ENCODE measurements at regions not wholly inside any gene's neighbourhood (a gene's known extent, or its start where the extent isn't known, plus 50 kb on each side); places are given as distances from the start of the nearest gene placed in this dataset.
"Not testable (repeated sequence)": the region's sequence is repeated elsewhere in the genome, so short reads cannot be mapped to it uniquely, and the experiment has no call there.

DNA sequence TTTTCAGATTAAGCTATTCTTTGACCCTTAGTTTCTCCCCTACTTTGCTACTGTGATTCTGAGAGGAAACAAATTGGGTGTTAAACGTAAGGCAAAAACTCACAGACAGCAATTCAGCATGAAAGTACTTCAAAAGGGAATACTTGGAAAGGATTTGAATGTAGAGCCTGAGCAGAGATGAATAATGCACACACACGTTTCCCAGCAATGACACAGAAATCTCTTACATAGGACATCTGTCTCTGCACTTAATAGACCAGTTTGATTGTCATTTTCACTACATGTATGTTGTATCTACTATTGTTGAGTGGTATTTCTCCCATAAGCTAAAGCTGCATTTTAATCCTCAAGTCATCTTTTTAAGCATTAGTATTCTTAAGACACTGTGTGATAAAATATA lies 166.1 kb upstream of the TEX13C start:
- Histone ChIP-seq H3K27ac (no peak overlapping the region), H3K9me2 (ENCODE audit: insufficient read depth) (no peaks in the 10 kb centered on the region), H3K4me3 (no peak overlapping the region), H3K4me1 (ENCODE audit: insufficient read depth) (no peaks in the 10 kb centered on the region), H2AFZ (no peak overlapping the region), H3K36me3 (ENCODE audit: low read depth) (no peaks in the 10 kb centered on the region), H3K79me2 (ENCODE audit: insufficient read depth) (no peaks in the 10 kb centered on the region), H3K4me2 (ENCODE audit: unreplicated experiment) (no peak overlapping the region), H3K27me3 (replicated peaks; ENCODE audit: insufficient read depth) (no peaks in the 10 kb centered on the region), H3K9me3 (ENCODE audit: low read depth) (no peaks in the 10 kb centered on the region), H3K9ac (no peak overlapping the region), H4K20me1 (ENCODE audit: insufficient read depth) (no peaks in the 10 kb centered on the region), H3F3A (ENCODE audit: insufficient read depth) (no peaks in the 10 kb centered on the region)
- in situ Hi-C loops (cut with MboI): no loop called here
- TF ChIP-seq EZH2 (IDR thresholded peaks at IDR 0.05; ENCODE audit: insufficient read depth, poor library complexity, severe bottlenecking): no peak
- DNase-seq: no peak
- 0% methylated on average over 2 of the region's 2 CpGs for WGBS, 2 experiments (ENCODE audit: low coverage in 1 of 2, low lambda C conversion rate in 2 of 2, missing lambda C conversion rate in 2 of 2)

DNA sequence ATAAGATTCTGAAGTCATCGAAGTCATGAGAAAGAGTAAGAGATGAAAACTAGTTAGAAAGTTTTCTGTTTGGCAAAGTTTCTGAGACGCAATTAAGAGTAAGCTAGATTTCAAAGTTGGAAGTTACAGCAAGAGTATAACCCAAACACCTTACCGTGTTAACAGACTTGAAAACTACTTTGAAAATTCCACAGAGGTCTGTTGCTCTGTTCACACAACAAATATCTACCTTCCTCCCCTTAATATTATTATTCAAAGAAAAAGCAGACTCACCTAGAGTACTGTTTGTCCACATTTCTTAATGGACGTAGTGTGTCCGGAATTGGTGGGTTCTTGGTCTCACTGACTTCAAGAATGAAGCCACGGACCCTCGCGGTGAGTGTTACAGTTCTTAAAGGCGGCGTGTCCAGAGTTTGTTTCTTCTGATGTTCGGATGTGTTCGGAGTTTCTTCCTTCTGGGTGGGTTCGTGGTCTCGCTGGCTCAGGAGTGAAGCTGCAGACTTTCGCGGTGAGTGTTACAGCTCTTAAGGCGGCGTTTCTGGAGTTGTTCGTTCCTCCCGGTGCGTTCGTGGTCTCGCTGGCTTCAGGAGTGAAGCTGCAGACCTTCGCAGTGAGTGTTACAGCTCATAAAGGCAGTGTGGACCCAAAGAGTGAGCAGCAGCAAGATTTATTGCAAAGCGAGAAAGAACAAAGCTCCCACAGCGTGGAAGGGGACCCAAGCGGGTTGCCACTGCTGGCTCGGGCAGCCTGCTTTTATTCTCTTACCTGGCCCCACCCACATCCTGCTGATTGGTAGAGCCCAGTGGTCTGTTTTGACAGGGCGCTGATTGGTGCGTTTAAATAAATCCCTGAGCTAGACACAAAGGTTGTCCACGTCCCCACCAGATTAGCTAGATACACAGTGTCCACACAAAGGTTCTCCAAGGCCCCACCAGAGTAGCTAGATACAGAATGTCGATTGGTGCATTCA lies 165.1 kb upstream of the TEX13C start:
- H3K9me3 ChIP-seq (ENCODE audit: low read depth); DNase-seq; H3K27ac ChIP-seq; H3K4me3 ChIP-seq; H3K9me2 ChIP-seq (ENCODE audit: insufficient read depth); H3F3A ChIP-seq (ENCODE audit: insufficient read depth); H3K9ac ChIP-seq; H3K36me3 ChIP-seq (ENCODE audit: low read depth); H3K79me2 ChIP-seq (ENCODE audit: insufficient read depth); H4K20me1 ChIP-seq (ENCODE audit: insufficient read depth); H3K4me1 ChIP-seq (ENCODE audit: insufficient read depth); H3K4me2 ChIP-seq (ENCODE audit: unreplicated experiment); H3K27me3 ChIP-seq (replicated peaks; ENCODE audit: insufficient read depth); H2AFZ ChIP-seq; in situ Hi-C loops (cut with MboI): not testable (repeated sequence)
- WGBS, 2 experiments (ENCODE audit: low coverage in 1 of 2, low lambda C conversion rate in 2 of 2, missing lambda C conversion rate in 2 of 2): 60 to 65% methylated on average over 12 to 24 of the region's 32 CpGs

DNA sequence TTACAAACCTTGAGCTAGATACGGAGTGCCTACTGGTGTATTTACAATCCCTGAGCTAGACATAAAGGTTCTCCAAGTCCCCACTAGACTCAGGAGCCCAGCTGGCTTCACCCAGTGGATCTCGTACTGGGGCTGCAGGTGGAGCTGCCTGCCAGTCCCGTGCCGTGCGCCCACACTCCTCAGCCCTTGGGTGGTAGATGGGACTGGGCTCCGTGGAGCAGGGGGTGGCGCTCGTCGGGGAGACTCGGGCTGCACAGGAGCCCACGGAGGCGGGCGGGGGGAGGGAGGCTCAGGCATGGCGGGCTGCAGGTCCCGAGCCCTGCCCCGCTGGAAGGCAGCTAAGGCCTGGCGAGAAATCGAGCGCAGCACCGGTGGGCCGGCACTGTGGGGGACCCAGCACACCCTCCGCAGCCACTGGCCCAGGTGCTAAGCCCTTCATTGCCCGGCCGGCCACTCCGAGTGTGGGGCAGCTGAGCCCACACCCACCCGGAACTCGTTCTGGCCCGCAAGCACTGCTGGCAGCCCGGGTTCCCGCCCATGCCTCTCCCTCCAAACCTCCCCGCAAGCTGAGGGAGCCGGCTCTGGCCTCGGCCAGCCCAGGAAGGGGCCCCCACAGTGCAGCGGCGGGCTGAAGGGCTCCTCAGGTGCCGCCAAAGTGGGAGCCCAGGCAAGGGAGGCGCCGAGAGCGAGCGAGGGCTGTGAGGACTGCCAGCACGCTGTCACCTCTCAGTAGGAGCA lies 164.2 kb upstream of the TEX13C start:
- DNase-seq; H4K20me1 ChIP-seq (ENCODE audit: insufficient read depth); H3K4me1 ChIP-seq (ENCODE audit: insufficient read depth); H3F3A ChIP-seq (ENCODE audit: insufficient read depth); H3K79me2 ChIP-seq (ENCODE audit: insufficient read depth); H3K4me2 ChIP-seq (ENCODE audit: unreplicated experiment); H3K27me3 ChIP-seq (replicated peaks; ENCODE audit: insufficient read depth); H3K9me3 ChIP-seq (ENCODE audit: low read depth); in situ Hi-C loops (cut with MboI); H3K27ac ChIP-seq; H3K9me2 ChIP-seq (ENCODE audit: insufficient read depth); H3K36me3 ChIP-seq (ENCODE audit: low read depth); H2AFZ ChIP-seq; H3K4me3 ChIP-seq; H3K9ac ChIP-seq: not testable (repeated sequence)
- WGBS, 2 experiments (ENCODE audit: low coverage in 1 of 2, low lambda C conversion rate in 2 of 2, missing lambda C conversion rate in 2 of 2): 73 to 85% methylated on average over 6 to 12 of the region's 41 CpGs

DNA sequence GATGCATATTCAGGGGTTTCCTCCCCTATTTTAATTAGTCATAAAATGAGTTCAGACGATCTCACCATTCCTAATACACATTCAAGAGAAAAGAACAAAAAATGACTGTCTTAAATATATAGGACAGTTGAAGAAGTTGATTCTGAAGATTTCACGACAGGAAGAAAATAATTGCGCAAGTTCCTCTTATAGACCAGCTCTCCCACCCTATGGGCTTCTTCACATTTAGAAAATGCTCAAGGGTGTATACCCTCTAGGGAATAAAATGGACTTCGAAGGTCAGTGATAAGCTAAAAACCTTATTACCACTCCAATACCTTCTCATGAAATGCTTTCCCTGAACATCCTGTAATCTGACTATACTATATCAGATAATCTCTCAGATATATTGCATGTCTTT lies 149.2 kb upstream of the TEX13C start:
- Histone ChIP-seq H2AFZ (no peak overlapping the region), H3K9ac (no peak overlapping the region), H3F3A (ENCODE audit: insufficient read depth) (no peaks in the 10 kb centered on the region), H3K27ac (no peak overlapping the region), H3K4me1 (ENCODE audit: insufficient read depth) (no peaks in the 10 kb centered on the region), H3K36me3 (ENCODE audit: low read depth) (no peaks in the 10 kb centered on the region), H4K20me1 (ENCODE audit: insufficient read depth) (no peaks in the 10 kb centered on the region), H3K27me3 (replicated peaks; ENCODE audit: insufficient read depth) (no peaks in the 10 kb centered on the region), H3K79me2 (ENCODE audit: insufficient read depth) (no peaks in the 10 kb centered on the region), H3K4me2 (ENCODE audit: unreplicated experiment) (no peak overlapping the region), H3K9me2 (ENCODE audit: insufficient read depth) (no peaks in the 10 kb centered on the region), H3K9me3 (ENCODE audit: low read depth) (no peaks in the 10 kb centered on the region), H3K4me3 (no peak overlapping the region)
- DNase-seq: no peak
- whole genome bisulfite sequencing, 2 experiments (ENCODE audit: low coverage in 1 of 2, low lambda C conversion rate in 2 of 2, missing lambda C conversion rate in 2 of 2): 26 to 36% methylated on average over 4 of the region's 4 CpGs
- TF ChIP-seq EZH2 (IDR thresholded peaks at IDR 0.05; ENCODE audit: insufficient read depth, poor library complexity, severe bottlenecking) (no peak), EZH2phosphoT487 (IDR thresholded peaks at IDR 0.05; ENCODE audit: insufficient read depth, low read depth) (no peak)
- in situ Hi-C loops (cut with MboI): no loop called here
